ENCODE measurements at regions not wholly inside any gene's neighbourhood (a gene's known extent, or its start where the extent isn't known, plus 50 kb on each side); places are given as distances from the start of the nearest gene placed in this dataset.

- no peak for TF ChIP-seq KAT2A (conservative IDR thresholded peaks at IDR 0.05; ENCODE audit: control insufficient read depth, low read depth, low read length)
- no peak for TF ChIP-seq CTCF (IDR thresholded peaks at IDR 0.05 in 2 of 3, conservative IDR thresholded peaks at IDR 0.05 in 1 of 3; ENCODE audit: control insufficient read depth in 2 of 3, extremely low read depth in 1 of 3, insufficient read depth in 1 of 3, low read depth in 3 of 3, low read length in 3 of 3)
- TF ChIP-seq EP300 (IDR thresholded peaks at IDR 0.05; ENCODE audit: borderline replicate concordance in 1 of 2, control insufficient read depth in 1 of 2, low read depth in 2 of 2, low read length in 2 of 2): no peak
- no peak for TF ChIP-seq ELK1 (IDR thresholded peaks at IDR 0.05; ENCODE audit: low read depth, low read length)
- TF ChIP-seq SP1 (IDR thresholded peaks at IDR 0.05; ENCODE audit: low read depth, low read length): no peak
These were observed 109.6 kb upstream of the ACSL4 start for GRCh38 chrX:109842611-109843010.
